Testis (tissue), 2 donors: ENCODE measurements at regions not wholly inside any gene's neighbourhood (a gene's known extent, or its start where the extent isn't known, plus 50 kb on each side); places are given as distances from the start of the nearest gene placed in this dataset.

ENCODE experiments used
- DNase-seq: peaks from one replicate; pipeline ENCODE4 v3.0.0-alpha.2; 2019
- H3K27ac ChIP-seq, 2 donors: fragments of 200-600 bp; sonication (generic); one replicate each; pipeline ENCODE4 v1.5.1; 2019
- H3K27me3 ChIP-seq: fragments of 200-600 bp; sonication (generic); one replicate; pipeline ENCODE4 v1.5.1; 2019
- H3K36me3 ChIP-seq: fragments of 200-600 bp; sonication (generic); one replicate; pipeline ENCODE4 v1.5.1; 2017; ENCODE audit warnings: low read depth; ENCODE audit errors: missing control alignments
- H3K4me1 ChIP-seq: fragments of 200-600 bp; sonication (generic); one replicate; pipeline ENCODE4 v1.5.1; 2019
- H3K4me3 ChIP-seq, 2 donors: fragments of 200-600 bp; sonication (generic); one replicate each; pipeline ENCODE4 v1.5.1; 2017 to 2019
- H3K9me3 ChIP-seq: fragments of 200-600 bp; sonication (generic); one replicate; pipeline ENCODE4 v1.5.1; 2017
- POLR2A ChIP-seq: fragments of 450-650 bp; IDR thresholded peaks from one replicate; pipeline ENCODE4 v1.6.1; 2017; ENCODE audit warnings: antibody characterized with exemption, mild to moderate bottlenecking, moderate library complexity
- WGBS, 2 donors: methylation state at CpG; one replicate each; pipeline ENCODE4 v1.1.5; 2018; 5-methylcytosine and 5-hydroxymethylcytosine counted together
- intact Hi-C: fragments of 100-400 bp; cut with DNase I; formaldehyde crosslinking; loops from one replicate; pipeline ENCODE4 v1.15.1; 2023; ENCODE audit warnings: low total_unique reads
- TF ChIP-seq, protein P1 (sequence below), 3 experiments: fragments of 450-650 bp in 2 of 3; fragments of 200-600 bp in 1 of 3; sonication (generic) in 1 of 3; IDR thresholded peaks; one replicate each; pipeline ENCODE4 v1.5.1; 2016 to 2019; ENCODE audit warnings: antibody characterized with exemption in 3 of 3, mild to moderate bottlenecking in 2 of 3, moderate library complexity in 1 of 3

DNA sequence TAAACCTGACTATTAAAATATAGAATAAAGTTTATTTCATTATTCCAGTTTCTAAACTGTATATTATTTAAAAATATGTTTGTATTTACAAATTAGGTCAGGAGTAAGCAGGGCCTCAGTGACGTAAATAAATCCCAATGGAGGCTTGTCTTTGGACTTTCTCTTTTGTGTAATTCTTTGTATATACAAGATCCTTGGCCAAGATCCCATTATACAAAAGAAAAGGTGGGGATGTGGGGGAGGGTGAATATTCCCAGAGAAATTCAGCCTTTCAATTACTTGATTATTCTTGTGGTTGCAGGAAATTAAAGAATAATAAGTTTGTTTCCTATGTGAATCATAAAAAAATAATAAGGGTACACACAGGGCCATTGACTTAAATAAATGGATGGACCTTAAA, 178.7 kb upstream of the PRPS1L1 start:
- no peaks in the 10 kb centered on the region for H3K27me3 ChIP-seq
- intact Hi-C loops: no loop called here
- DNase-seq: no peak
- H3K4me1 ChIP-seq: no peaks in the 10 kb centered on the region
- no peak overlapping the region for H3K4me3 ChIP-seq
- no peaks in the 10 kb centered on the region for H3K36me3 ChIP-seq
- TF ChIP-seq POLR2A: no peak
- TF ChIP-seq, protein P1, sequence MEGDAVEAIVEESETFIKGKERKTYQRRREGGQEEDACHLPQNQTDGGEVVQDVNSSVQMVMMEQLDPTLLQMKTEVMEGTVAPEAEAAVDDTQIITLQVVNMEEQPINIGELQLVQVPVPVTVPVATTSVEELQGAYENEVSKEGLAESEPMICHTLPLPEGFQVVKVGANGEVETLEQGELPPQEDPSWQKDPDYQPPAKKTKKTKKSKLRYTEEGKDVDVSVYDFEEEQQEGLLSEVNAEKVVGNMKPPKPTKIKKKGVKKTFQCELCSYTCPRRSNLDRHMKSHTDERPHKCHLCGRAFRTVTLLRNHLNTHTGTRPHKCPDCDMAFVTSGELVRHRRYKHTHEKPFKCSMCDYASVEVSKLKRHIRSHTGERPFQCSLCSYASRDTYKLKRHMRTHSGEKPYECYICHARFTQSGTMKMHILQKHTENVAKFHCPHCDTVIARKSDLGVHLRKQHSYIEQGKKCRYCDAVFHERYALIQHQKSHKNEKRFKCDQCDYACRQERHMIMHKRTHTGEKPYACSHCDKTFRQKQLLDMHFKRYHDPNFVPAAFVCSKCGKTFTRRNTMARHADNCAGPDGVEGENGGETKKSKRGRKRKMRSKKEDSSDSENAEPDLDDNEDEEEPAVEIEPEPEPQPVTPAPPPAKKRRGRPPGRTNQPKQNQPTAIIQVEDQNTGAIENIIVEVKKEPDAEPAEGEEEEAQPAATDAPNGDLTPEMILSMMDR (IDR thresholded peaks at IDR 0.05): no peak
- H3K9me3 ChIP-seq: no peaks in the 10 kb centered on the region
- 83 to 89% methylated on average over 1 of the region's 1 CpG for WGBS, 2 donors
- no peak overlapping the region for H3K27ac ChIP-seq

DNA sequence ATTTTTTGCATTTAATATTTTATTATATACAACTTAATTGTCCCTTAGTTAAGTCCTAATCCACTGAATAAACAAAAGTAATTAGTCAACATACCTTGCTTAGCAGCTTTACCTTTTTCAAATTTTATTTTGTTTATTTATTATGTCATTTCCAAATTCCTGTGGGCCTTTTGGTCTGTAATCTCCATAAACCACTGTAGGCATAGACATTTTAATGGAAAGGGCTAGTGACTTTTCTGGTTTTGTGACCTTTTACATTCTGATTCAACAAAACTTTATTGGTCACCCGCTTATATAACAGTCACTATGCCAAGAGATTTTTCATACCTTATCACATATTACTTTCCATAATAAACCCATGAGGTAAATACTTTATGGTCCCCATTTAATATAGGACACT, 181.3 kb upstream of the PRPS1L1 start:
- Histone ChIP-seq H3K27ac (no peak overlapping the region), H3K4me3 (no peak overlapping the region), H3K36me3 (no peaks in the 10 kb centered on the region), H3K9me3 (no peaks in the 10 kb centered on the region), H3K4me1 (no peaks in the 10 kb centered on the region), H3K27me3 (no peaks in the 10 kb centered on the region)
- 90 to 92% methylated on average over 1 of the region's 1 CpG for WGBS, 2 donors
- DNase-seq: no peak
- intact Hi-C loops: no loop called here
- TF ChIP-seq, protein P1 (IDR thresholded peaks at IDR 0.05): no peak

GRCh38 chr7:18210377-18210776, 182.7 kb upstream of the PRPS1L1 start:
- WGBS, 2 donors: 78 to 81% methylated on average over 2 of the region's 2 CpGs
- H3K4me3 ChIP-seq: no peak overlapping the region
- TF ChIP-seq POLR2A: no peak
- TF ChIP-seq, protein P1 (IDR thresholded peaks at IDR 0.05): no peak
- DNase-seq: no peak
- no peaks in the 10 kb centered on the region for H3K27me3 ChIP-seq
- intact Hi-C loops: no loop called here
- no peaks in the 10 kb centered on the region for H3K36me3 ChIP-seq
- no peaks in the 10 kb centered on the region for H3K9me3 ChIP-seq
- no peak overlapping the region for H3K27ac ChIP-seq
- H3K4me1 ChIP-seq: no peaks in the 10 kb centered on the region

- intact Hi-C loops: no loop called here
- no peak for TF ChIP-seq POLR2A
- TF ChIP-seq, protein P1 (IDR thresholded peaks at IDR 0.05): no peak
- H3K27ac ChIP-seq: no peak overlapping the region
- no peaks in the 10 kb centered on the region for H3K9me3 ChIP-seq
- no peak for DNase-seq
- no peaks in the 10 kb centered on the region for H3K36me3 ChIP-seq
- WGBS, 2 donors: 64 to 78% methylated on average over 3 of the region's 3 CpGs
- no peaks in the 10 kb centered on the region for H3K27me3 ChIP-seq
- no peak overlapping the region for H3K4me3 ChIP-seq
- no peaks in the 10 kb centered on the region for H3K4me1 ChIP-seq
Measured at GRCh38 chr7:18210788-18211187, 183.1 kb upstream of the PRPS1L1 start.

GRCh38 chr7:18212308-18212707, 184.7 kb upstream of the PRPS1L1 start:
- Histone ChIP-seq H3K4me3 (no peak overlapping the region), H3K9me3 (no peaks in the 10 kb centered on the region), H3K27ac (no peak overlapping the region), H3K27me3 (no peaks in the 10 kb centered on the region), H3K36me3 (no peaks in the 10 kb centered on the region), H3K4me1 (no peaks in the 10 kb centered on the region)
- 71 to 81% methylated on average over 3 of the region's 3 CpGs for WGBS, 2 donors
- intact Hi-C loops: no loop called here
- no peak for DNase-seq
- TF ChIP-seq POLR2A: no peak
- TF ChIP-seq, protein P1 (IDR thresholded peaks at IDR 0.05): no peak
